ENCODE measurements at regions not wholly inside any gene's neighbourhood (a gene's known extent, or its start where the extent isn't known, plus 50 kb on each side); places are given as distances from the start of the nearest gene placed in this dataset.

GRCh38 chr7:68484731-68485130, 1113.5 kb upstream of the AUTS2 start:
- TF ChIP-seq, protein P1, sequence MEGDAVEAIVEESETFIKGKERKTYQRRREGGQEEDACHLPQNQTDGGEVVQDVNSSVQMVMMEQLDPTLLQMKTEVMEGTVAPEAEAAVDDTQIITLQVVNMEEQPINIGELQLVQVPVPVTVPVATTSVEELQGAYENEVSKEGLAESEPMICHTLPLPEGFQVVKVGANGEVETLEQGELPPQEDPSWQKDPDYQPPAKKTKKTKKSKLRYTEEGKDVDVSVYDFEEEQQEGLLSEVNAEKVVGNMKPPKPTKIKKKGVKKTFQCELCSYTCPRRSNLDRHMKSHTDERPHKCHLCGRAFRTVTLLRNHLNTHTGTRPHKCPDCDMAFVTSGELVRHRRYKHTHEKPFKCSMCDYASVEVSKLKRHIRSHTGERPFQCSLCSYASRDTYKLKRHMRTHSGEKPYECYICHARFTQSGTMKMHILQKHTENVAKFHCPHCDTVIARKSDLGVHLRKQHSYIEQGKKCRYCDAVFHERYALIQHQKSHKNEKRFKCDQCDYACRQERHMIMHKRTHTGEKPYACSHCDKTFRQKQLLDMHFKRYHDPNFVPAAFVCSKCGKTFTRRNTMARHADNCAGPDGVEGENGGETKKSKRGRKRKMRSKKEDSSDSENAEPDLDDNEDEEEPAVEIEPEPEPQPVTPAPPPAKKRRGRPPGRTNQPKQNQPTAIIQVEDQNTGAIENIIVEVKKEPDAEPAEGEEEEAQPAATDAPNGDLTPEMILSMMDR (IDR thresholded peaks at IDR 0.05) = no peak
- TF ChIP-seq POLR2A (IDR thresholded peaks at IDR 0.05) (no peak), EP300 (IDR thresholded peaks at IDR 0.05) (no peak)
